Mucosa of stomach (tissue), 1 donor: ENCODE measurements at regions not wholly inside any gene's neighbourhood (a gene's known extent, or its start where the extent isn't known, plus 50 kb on each side); places are given as distances from the start of the nearest gene placed in this dataset.
"Not testable (repeated sequence)": the region's sequence is repeated elsewhere in the genome, so short reads cannot be mapped to it uniquely, and the experiment has no call there.

Source experiments
- H3K27me3 ChIP-seq: one replicate; pipeline ENCODE4 v1.7.0; 2013; ENCODE audit warnings: mild to moderate bottlenecking, low read length; ENCODE audit not compliant: control insufficient read depth, insufficient read depth
- H3K36me3 ChIP-seq: one replicate; pipeline ENCODE4 v1.7.0; 2013; ENCODE audit warnings: low read length; ENCODE audit not compliant: control insufficient read depth, insufficient read depth
- H3K4me1 ChIP-seq: one replicate; pipeline ENCODE4 v1.7.0; 2013; ENCODE audit warnings: mild to moderate bottlenecking, low read length; ENCODE audit not compliant: control insufficient read depth, insufficient read depth
- H3K4me3 ChIP-seq: one replicate; pipeline ENCODE4 v1.7.0; 2013; ENCODE audit warnings: low read length
- H3K9ac ChIP-seq: one replicate; pipeline ENCODE4 v1.7.0; 2013; ENCODE audit warnings: mild to moderate bottlenecking, low read length, moderate library complexity
- H3K9me3 ChIP-seq: one replicate; pipeline ENCODE4 v1.7.0; 2013; ENCODE audit warnings: mild to moderate bottlenecking, low read length, moderate library complexity; ENCODE audit not compliant: control insufficient read depth
- donor health status: Pancreatic carcinoma.

DNA sequence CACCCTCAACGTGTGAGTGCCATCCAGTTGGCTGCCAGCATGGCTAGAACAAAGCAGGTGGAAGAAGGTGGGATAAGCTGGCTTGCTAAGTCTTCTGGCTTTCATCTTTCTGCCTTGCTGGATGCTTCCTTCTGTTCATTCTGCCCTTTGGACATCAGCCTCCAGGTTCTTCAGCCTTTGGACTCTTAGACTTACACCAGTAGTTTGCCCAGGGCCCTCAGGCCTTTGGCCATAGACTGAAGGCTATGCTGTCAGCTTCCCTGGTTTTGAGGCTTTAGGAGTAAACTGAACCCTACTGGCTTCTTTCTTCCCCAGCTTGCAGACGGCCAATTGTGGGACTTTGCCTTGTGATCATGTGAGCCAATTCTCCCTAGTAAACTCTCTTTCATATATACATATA is 155.0 kb upstream of the SERTAD2 start:
- no peaks in the 10 kb centered on the region for H3K4me1 ChIP-seq
- no peak overlapping the region for H3K9ac ChIP-seq
- no peaks in the 10 kb centered on the region for H3K27me3 ChIP-seq
- no peaks in the 10 kb centered on the region for H3K36me3 ChIP-seq
- H3K9me3 ChIP-seq: no peaks in the 10 kb centered on the region
- no peak overlapping the region for H3K4me3 ChIP-seq

DNA sequence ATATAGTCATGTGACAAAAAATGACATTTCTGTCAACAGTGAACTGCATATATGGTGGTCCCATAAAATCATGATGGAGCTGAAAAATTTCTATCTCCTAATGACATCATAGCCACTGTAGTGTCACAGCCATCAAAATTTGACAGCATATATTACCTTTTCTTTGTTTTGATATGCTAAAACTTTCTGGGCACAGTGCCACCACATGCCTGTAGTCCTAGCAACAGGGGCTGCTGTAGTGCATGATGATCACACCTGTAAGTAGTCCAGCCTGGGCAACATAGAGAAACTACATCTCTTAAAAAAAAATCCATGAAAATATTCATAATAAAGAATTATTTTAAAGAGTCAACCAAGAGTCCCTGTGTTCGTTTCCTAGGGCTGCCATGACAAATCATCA is 155.5 kb upstream of the SERTAD2 start:
- Histone ChIP-seq H3K4me1 (no peaks in the 10 kb centered on the region), H3K4me3 (no peak overlapping the region), H3K36me3 (no peaks in the 10 kb centered on the region), H3K27me3 (no peaks in the 10 kb centered on the region), H3K9ac (no peak overlapping the region), H3K9me3 (no peaks in the 10 kb centered on the region)

DNA sequence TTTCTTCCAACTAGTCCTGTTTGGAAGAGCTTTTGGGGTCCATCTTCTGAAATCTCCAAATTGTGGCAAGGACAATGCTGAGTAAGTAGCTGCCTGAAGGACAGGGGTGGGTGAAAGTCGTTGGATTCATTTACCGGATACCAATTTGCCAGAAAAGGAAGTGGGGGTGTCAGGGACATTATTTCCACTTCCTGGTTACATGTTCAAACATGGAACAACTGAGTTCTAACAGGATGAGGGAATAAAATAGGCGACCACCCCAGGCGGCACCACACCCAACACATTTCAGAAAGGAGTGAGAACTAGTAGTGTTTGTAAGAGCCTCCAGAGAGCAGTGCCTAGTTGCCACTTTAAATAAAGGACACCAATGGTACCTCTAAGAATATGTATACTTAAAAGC is 158.6 kb upstream of the SERTAD2 start:
- no peaks in the 10 kb centered on the region for H3K36me3 ChIP-seq
- no peaks in the 10 kb centered on the region for H3K9me3 ChIP-seq
- no peak overlapping the region for H3K9ac ChIP-seq
- no peak overlapping the region for H3K4me3 ChIP-seq
- no peaks in the 10 kb centered on the region for H3K4me1 ChIP-seq
- no peaks in the 10 kb centered on the region for H3K27me3 ChIP-seq

- no peaks in the 10 kb centered on the region for H3K27me3 ChIP-seq
- H3K9me3 ChIP-seq: no peaks in the 10 kb centered on the region
- no peaks in the 10 kb centered on the region for H3K36me3 ChIP-seq
- H3K4me1 ChIP-seq: no peaks in the 10 kb centered on the region
- H3K9ac ChIP-seq: no peak overlapping the region
- no peak overlapping the region for H3K4me3 ChIP-seq
Measured at GRCh38 chr2:64814007-64814406, 160.3 kb upstream of the SERTAD2 start.

DNA sequence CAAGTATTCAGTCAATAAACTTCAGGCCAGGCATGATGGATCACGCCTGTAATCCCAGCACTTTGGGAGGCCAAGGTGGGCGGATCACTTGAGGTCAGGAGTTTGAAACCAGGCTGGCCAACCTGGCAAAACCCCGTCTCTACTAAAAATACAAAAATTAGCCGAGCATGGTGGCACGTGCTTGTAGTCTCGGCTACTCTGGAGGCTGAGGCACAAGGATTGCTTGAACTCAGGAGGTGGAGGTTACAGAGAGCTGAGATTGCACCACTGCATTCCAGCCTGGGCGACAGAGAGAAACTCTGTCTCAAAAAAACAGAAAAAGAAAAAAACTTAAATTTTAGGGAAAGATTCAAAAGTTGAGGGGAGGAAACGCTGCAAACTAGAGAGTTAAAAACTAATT is 162.8 kb upstream of the SERTAD2 start:
- H3K4me3 ChIP-seq, H3K9ac ChIP-seq, H3K36me3 ChIP-seq, H3K27me3 ChIP-seq, H3K9me3 ChIP-seq, H3K4me1 ChIP-seq: not testable (repeated sequence)

- Histone ChIP-seq H3K4me1 (peaks cover 4% of the 10 kb centered on the region), H3K9ac (no peak overlapping the region), H3K36me3 (no peaks in the 10 kb centered on the region), H3K4me3 (no peak overlapping the region), H3K9me3 (no peaks in the 10 kb centered on the region), H3K27me3 (no peaks in the 10 kb centered on the region)
Measured at GRCh38 chr2:64817453-64817852, 163.7 kb upstream of the SERTAD2 start.

GRCh38 chr2:64818664-64819060 is 164.9 kb upstream of the SERTAD2 start:
- H3K9ac ChIP-seq: no peak overlapping the region
- no peaks in the 10 kb centered on the region for H3K27me3 ChIP-seq
- H3K9me3 ChIP-seq: no peaks in the 10 kb centered on the region
- H3K4me1 ChIP-seq: peaks cover 4% of the 10 kb centered on the region
- H3K4me3 ChIP-seq: no peak overlapping the region
- no peaks in the 10 kb centered on the region for H3K36me3 ChIP-seq

GRCh38 chr2:64819361-64819760 is 165.6 kb upstream of the SERTAD2 start:
- no peaks in the 10 kb centered on the region for H3K9me3 ChIP-seq
- H3K4me3 ChIP-seq: no peak overlapping the region

DNA sequence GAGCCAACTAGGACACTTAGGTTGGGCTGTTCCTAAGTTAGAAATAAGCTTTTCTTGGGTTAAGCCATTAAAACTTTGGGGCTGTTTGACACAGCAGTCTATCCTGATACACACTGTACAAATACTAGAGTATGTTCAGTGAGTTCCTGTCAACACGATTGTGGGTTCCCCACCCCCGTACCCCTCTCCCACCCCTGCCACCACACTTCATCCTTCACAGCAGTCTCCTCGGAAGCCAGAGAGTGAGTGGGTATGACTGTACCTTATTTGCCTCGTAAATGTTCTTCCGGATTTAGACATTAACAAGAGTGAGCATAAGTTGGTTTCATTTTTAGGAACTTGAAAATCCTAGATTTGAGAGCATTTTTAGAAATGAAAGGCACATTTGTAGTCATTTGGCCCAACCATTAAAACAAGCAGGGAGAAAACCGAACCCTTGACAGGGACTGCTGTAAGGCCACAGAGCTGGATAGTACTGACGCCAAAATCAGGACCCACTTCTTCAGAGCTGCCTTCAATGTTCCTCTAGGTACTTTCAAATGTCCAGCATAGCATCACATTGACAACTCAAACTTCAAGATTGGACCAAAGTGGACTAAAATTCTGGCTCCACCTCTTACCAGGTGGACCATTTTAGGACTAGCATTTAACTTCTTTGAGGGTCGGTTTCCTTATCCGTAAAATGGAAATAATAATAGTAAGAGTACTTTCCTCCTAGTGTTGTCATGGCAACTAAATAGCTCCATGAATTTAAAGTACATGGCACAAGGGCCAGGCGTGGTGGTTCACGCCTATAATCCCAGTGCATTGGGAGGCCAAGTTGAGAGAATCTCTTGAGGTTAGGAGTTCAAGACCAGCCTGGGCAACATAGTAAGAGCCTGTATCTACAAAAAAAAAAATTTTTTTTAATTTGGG is 166.3 kb upstream of the SERTAD2 start:
- Histone ChIP-seq H3K4me3 (no peak overlapping the region), H3K4me1 (peaks cover 4% of the 10 kb centered on the region), H3K9ac (no peak overlapping the region), H3K27me3 (no peaks in the 10 kb centered on the region), H3K9me3 (no peaks in the 10 kb centered on the region), H3K36me3 (no peaks in the 10 kb centered on the region)

More at GRCh38 chr2:64819361-64819760, 165.6 kb upstream of the SERTAD2 start:
- Histone ChIP-seq H3K36me3 (no peaks in the 10 kb centered on the region), H3K27me3 (no peaks in the 10 kb centered on the region), H3K4me1 (peaks cover 4% of the 10 kb centered on the region), H3K9ac (no peak overlapping the region)

- no peaks in the 10 kb centered on the region for H3K27me3 ChIP-seq
- peaks cover 4% of the 10 kb centered on the region for H3K4me1 ChIP-seq
- no peaks in the 10 kb centered on the region for H3K36me3 ChIP-seq
- H3K4me3 ChIP-seq: no peak overlapping the region
- H3K9me3 ChIP-seq: no peaks in the 10 kb centered on the region
- no peak overlapping the region for H3K9ac ChIP-seq
Measured at GRCh38 chr2:64820901-64821300, 167.2 kb upstream of the SERTAD2 start.

DNA sequence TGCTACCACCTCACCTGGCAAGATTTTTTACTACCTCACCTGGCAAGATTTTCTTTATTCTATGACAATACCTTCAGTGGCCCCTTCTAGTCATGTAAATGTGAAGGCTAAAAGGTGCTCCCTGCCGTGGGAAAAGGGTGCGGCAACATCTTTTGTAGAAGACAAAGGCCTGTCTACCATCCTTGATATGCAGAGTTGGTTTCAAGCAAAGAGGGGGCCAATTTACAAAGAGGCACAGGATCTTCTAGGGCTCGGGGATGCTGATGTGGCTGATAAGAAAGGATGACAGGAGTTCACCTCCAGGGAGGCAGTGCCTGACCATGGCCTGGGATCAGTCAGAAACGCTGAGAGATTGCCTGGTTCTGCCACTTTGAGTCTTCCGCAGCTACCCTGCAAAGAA is 165.4 kb upstream of the SLC1A4 start:
- Histone ChIP-seq H3K27me3 (no peaks in the 10 kb centered on the region), H3K4me1 (peaks cover 4% of the 10 kb centered on the region), H3K9ac (no peak overlapping the region), H3K4me3 (no peak overlapping the region), H3K9me3 (no peaks in the 10 kb centered on the region), H3K36me3 (no peaks in the 10 kb centered on the region)

DNA sequence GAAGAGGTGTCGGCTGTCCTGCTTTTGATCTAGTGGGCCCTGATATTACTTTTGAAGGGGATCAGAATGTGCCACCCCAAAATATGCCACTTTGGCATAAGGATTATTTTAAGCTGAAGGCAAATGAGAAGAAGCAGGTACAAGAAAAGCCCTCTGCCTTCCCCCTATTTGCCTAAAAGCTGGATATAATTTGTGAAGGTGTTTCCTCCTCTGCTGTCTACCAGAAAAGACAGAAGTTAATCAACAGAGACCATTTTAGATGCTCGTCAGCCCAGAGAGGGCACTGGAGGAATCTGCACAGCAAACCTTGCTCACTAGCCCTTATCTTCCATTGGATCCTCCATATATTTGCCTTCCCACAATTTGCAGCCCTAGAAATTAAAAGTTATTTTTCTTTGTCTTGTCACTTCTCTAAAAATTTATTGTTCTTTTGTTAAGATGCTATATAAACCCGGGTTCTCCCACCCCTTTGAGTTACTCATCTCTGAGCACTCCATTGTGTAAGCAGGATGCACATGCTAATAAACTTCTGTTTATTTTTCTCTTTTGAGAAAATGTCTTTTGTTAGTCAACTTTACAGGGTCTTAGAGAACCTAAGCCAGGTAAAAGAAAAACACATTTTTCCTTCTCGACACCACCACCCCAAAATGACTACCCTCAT is 163.2 kb upstream of the SLC1A4 start:
- Histone ChIP-seq H3K9ac (no peak overlapping the region), H3K4me1 (peaks cover 9% of the 10 kb centered on the region), H3K9me3 (no peaks in the 10 kb centered on the region), H3K36me3 (no peaks in the 10 kb centered on the region), H3K27me3 (no peaks in the 10 kb centered on the region), H3K4me3 (no peak overlapping the region)
